HFF-Myc (cell line): ENCODE measurements at regions not wholly inside any gene's neighbourhood (a gene's known extent, or its start where the extent isn't known, plus 50 kb on each side); places are given as distances from the start of the nearest gene placed in this dataset.

ENCODE experiments used
- DNase-seq: peaks from one replicate; pipeline ENCODE4 v3.0.0-alpha.2; 2011; ENCODE audit warnings: low read depth; ENCODE audit errors: extremely low read depth
- H3K4me3 ChIP-seq: replicated peaks from 2 replicates; pipeline ENCODE4 v1.5.1; 2011; ENCODE audit warnings: low read depth, mild to moderate bottlenecking, control low read depth, low read length
- TF ChIP-seq, protein P1 (sequence below): IDR thresholded peaks from 2 replicates; pipeline ENCODE4 v1.5.1; 2012; ENCODE audit warnings: mild to moderate bottlenecking, low read depth, low read length, control low read depth; ENCODE audit errors: missing control alignments

- H3K4me3 ChIP-seq: no peak overlapping the region
- no peak for DNase-seq
- TF ChIP-seq, protein P1, sequence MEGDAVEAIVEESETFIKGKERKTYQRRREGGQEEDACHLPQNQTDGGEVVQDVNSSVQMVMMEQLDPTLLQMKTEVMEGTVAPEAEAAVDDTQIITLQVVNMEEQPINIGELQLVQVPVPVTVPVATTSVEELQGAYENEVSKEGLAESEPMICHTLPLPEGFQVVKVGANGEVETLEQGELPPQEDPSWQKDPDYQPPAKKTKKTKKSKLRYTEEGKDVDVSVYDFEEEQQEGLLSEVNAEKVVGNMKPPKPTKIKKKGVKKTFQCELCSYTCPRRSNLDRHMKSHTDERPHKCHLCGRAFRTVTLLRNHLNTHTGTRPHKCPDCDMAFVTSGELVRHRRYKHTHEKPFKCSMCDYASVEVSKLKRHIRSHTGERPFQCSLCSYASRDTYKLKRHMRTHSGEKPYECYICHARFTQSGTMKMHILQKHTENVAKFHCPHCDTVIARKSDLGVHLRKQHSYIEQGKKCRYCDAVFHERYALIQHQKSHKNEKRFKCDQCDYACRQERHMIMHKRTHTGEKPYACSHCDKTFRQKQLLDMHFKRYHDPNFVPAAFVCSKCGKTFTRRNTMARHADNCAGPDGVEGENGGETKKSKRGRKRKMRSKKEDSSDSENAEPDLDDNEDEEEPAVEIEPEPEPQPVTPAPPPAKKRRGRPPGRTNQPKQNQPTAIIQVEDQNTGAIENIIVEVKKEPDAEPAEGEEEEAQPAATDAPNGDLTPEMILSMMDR: no peak
Observed at GRCh38 chr11:45502226-45502545, 163.2 kb downstream of the CHST1 start.

DNA sequence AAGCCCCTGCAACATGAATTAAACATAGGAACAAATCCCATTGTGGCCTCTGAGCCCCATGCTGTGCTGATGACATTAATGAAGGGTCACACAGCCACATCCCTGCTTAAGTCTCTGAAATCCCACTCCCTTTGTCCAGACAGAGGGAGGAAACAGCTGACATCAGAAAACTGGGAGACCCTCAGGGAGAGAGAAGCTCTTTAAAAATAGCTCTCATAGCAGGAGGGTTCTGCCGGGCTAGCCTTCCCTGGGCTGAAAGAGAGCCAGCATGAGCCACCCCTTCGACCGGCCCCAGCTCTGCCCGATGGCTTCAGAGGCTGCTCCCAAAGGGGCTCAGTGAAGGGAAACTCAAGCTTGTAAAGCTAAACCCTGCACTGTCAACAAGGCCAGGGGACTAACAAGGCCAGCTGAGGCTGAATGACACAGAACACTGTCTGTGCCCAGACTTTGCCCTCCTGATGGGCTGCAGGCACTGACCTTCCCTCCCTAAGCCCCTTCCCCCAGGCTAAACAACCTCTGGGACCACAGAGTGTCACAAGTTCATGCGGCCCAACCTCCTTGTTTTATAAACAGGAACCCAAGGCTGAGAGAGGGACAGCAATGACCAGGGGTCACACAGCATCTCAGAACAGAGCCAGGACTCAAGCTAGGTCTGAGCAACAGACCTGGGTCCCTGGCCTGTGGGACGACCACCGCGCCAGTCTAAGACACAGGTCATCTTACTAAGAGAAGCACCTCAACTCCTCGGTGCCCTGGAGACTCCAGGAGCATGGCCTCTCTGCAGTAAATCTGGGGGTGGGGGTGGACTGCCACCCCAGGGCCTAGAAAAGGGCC, 163.8 kb downstream of the CHST1 start:
- DNase-seq: no peak
- TF ChIP-seq, protein P1: no peak
- H3K4me3 ChIP-seq: no peak overlapping the region

GRCh38 chr11:45500451-45500850, 165.0 kb downstream of the CHST1 start:
- TF ChIP-seq, protein P1: no peak
- no peak overlapping the region for H3K4me3 ChIP-seq
- DNase-seq: no peak

- H3K4me3 ChIP-seq: no peak overlapping the region
- TF ChIP-seq, protein P1: no peak
- DNase-seq: no peak
Observed at GRCh38 chr11:45494738-45495137, 170.7 kb downstream of the CHST1 start.

DNA sequence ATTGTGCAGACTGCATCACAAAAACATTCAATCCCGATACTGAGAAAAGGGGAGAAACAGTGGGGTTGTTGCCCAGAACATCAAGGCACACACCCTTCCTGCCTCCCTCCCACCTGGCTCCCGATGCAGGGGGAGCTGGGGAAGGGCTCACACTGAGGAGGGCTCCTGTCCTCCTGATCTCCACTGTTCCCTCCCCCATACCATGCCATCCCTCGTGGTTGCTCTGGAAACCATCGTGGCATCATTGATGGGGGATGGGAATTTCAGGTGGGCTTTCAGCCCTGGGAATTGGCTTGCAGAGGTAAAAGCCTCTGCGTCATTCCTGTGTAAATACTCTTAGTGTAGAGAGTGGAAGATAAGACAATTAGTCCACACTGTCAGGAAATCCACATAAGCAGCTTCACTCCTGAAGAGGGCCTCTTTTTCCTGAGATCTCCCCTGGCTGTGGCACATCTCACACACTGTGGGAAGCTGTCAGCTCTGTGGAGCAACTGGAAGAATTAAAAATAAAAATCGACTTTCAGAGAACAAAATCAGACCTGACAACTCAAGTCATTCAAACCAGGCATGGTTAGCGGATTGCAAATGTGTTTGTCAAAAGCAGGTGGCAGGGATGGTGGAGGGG, 176.0 kb downstream of the CHST1 start:
- no peak overlapping the region for H3K4me3 ChIP-seq
- no peak for DNase-seq
- TF ChIP-seq, protein P1: no peak

DNA sequence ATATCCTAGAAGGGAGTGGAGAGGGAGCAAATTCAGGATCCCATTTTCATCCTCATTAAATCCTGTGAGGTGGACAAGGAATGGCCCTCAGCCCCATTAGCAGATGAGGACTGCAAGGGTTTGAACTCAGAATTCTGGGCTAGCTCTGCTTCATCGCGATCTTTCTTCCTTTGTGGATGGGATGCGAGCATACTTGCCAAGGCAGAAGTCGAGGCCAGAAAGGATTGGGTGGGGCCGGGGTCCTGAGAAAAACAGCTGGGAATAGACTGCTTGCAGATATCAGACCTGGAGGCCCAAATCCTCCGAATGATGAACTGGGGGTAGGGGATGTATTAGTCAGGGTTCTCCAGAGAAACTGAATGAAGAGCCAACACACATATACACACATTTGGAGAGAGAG, 179.0 kb downstream of the CHST1 start:
- no peak overlapping the region for H3K4me3 ChIP-seq
- no peak for DNase-seq
- TF ChIP-seq, protein P1: no peak
